Body of pancreas (tissue), 4 donors: ENCODE measurements at regions not wholly inside any gene's neighbourhood (a gene's known extent, or its start where the extent isn't known, plus 50 kb on each side); places are given as distances from the start of the nearest gene placed in this dataset.

Experiments
- POLR2A ChIP-seq, 3 donors: fragments of 450-650 bp; IDR thresholded peaks; one replicate each; pipeline ENCODE4 v1.6.1; 2016; ENCODE audit warnings: antibody characterized with exemption in 3 of 3, mild to moderate bottlenecking in 2 of 3
- TF ChIP-seq, protein P1 (sequence below), 7 experiments: fragments of 450-650 bp in 4 of 7; fragments of 200-600 bp in 3 of 7; sonication (generic) in 3 of 7; IDR thresholded peaks; one replicate each; pipeline ENCODE4 v1.5.1; 2016 to 2019; ENCODE audit warnings: antibody characterized with exemption in 7 of 7

DNA sequence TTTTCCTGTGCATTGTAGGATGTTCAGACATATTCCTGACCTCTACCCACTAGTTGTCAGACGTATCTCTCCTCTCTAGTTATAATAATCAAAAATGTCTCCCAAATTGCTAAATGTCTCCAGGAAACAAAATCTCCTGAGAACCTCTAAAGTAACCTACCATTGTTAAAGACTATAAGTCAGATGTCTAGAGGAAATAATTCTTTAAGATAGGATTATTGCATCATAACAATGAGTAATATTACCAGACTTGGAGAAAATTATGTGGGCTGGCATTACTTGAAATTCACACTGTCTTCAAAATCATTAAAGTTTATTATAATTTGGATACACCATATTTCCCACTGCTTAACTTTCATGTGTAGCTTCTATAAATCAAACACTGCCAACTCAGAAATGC lies 643.0 kb upstream of the ADGRL2 start:
- no peak for TF ChIP-seq POLR2A (IDR thresholded peaks at IDR 0.05)
- TF ChIP-seq, protein P1, sequence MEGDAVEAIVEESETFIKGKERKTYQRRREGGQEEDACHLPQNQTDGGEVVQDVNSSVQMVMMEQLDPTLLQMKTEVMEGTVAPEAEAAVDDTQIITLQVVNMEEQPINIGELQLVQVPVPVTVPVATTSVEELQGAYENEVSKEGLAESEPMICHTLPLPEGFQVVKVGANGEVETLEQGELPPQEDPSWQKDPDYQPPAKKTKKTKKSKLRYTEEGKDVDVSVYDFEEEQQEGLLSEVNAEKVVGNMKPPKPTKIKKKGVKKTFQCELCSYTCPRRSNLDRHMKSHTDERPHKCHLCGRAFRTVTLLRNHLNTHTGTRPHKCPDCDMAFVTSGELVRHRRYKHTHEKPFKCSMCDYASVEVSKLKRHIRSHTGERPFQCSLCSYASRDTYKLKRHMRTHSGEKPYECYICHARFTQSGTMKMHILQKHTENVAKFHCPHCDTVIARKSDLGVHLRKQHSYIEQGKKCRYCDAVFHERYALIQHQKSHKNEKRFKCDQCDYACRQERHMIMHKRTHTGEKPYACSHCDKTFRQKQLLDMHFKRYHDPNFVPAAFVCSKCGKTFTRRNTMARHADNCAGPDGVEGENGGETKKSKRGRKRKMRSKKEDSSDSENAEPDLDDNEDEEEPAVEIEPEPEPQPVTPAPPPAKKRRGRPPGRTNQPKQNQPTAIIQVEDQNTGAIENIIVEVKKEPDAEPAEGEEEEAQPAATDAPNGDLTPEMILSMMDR (IDR thresholded peaks at IDR 0.05), result no peak
